ENCODE measurements at regions not wholly inside any gene's neighbourhood (a gene's known extent, or its start where the extent isn't known, plus 50 kb on each side); places are given as distances from the start of the nearest gene placed in this dataset.

- TF ChIP-seq CTCF (IDR thresholded peaks at IDR 0.05; ENCODE audit: control extremely low read depth in 1 of 3, insufficient read depth in 1 of 3, low read depth in 1 of 3, low read length in 3 of 3), result no peak
- TF ChIP-seq KDM1A (IDR thresholded peaks at IDR 0.05; ENCODE audit: borderline replicate concordance, low read length), result no peak
- TF ChIP-seq CHD2 (IDR thresholded peaks at IDR 0.05; ENCODE audit: low read length), result no peak
- no peak for TF ChIP-seq E2F6 (IDR thresholded peaks at IDR 0.05)
- no peak for TF ChIP-seq YY1 (IDR thresholded peaks at IDR 0.05; ENCODE audit: low read depth, low read length)
Observed at GRCh38 chr16:65490286-65490685, 368.4 kb upstream of the CDH11 start.

Measured in H1 (cell line).